ENCODE measurements at regions not wholly inside any gene's neighbourhood (a gene's known extent, or its start where the extent isn't known, plus 50 kb on each side); places are given as distances from the start of the nearest gene placed in this dataset.

DNA sequence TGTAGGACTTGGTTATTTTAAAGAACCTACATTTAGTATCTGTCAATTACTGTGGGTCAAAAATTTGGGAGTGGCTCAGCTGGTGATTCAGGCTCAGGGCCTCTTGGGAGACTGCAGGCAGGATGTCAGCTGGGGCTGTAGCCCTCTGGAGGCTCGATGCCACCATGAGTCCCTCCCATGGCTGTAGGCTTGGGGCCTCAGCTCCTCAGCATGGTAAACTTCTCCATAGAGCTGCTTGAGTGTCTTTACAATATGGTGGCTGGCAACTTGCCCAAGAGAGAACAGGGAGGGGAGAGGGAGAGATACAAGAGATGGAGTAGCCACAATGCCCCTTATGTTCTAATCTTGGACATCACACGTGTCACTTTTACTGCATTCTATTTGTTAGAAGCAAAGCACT, 470.4 kb downstream of the CDH26 start:
- no peak overlapping the region for H3K23ac ChIP-seq (ENCODE audit: insufficient read length)
- peaks cover 0 to 13% (median 3%) of the 10 kb centered on the region in 4 experiments; a peak in 4 of 7 replicates for H3K4me1 ChIP-seq (replicated peaks in 1 of 4; ENCODE audit: control insufficient read depth in 3 of 4, insufficient read depth in 4 of 4, low read length in 3 of 4)
- no peak overlapping the region for H2BK12ac ChIP-seq (ENCODE audit: low read depth, low read length)
- TF ChIP-seq EGR1 (IDR thresholded peaks at IDR 0.05; ENCODE audit: borderline replicate concordance, low read depth, low read length) (no peak), RBBP5 (IDR thresholded peaks at IDR 0.05; ENCODE audit: borderline replicate concordance, low read depth, low read length) (no peak), CTBP2 (IDR thresholded peaks at IDR 0.05; ENCODE audit: borderline replicate concordance, insufficient read depth, insufficient read length, low read length) (no peak), SIRT6 (IDR thresholded peaks at IDR 0.05; ENCODE audit: low read length) (no peak), NANOG (IDR thresholded peaks at IDR 0.05; ENCODE audit: insufficient read depth, low read depth, low read length, poor library complexity, severe bottlenecking) (no peak), KDM1A (IDR thresholded peaks at IDR 0.05; ENCODE audit: borderline replicate concordance, low read length) (no peak), TEAD4 (IDR thresholded peaks at IDR 0.05; ENCODE audit: low read depth, low read length) (no peak), SIN3A (conservative IDR thresholded peaks at IDR 0.05 in 1 of 2, IDR thresholded peaks at IDR 0.05 in 1 of 2; ENCODE audit: low read depth in 1 of 2, low read length in 2 of 2) (no peak), HDAC2 (IDR thresholded peaks at IDR 0.05; ENCODE audit: borderline replicate concordance in 1 of 2, low read depth in 2 of 2, low read length in 2 of 2) (no peak)
- TF ChIP-seq, protein P1, sequence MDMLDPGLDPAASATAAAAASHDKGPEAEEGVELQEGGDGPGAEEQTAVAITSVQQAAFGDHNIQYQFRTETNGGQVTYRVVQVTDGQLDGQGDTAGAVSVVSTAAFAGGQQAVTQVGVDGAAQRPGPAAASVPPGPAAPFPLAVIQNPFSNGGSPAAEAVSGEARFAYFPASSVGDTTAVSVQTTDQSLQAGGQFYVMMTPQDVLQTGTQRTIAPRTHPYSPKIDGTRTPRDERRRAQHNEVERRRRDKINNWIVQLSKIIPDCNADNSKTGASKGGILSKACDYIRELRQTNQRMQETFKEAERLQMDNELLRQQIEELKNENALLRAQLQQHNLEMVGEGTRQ (IDR thresholded peaks at IDR 0.05; ENCODE audit: low read length), result no peak
- TF ChIP-seq, protein P2, sequence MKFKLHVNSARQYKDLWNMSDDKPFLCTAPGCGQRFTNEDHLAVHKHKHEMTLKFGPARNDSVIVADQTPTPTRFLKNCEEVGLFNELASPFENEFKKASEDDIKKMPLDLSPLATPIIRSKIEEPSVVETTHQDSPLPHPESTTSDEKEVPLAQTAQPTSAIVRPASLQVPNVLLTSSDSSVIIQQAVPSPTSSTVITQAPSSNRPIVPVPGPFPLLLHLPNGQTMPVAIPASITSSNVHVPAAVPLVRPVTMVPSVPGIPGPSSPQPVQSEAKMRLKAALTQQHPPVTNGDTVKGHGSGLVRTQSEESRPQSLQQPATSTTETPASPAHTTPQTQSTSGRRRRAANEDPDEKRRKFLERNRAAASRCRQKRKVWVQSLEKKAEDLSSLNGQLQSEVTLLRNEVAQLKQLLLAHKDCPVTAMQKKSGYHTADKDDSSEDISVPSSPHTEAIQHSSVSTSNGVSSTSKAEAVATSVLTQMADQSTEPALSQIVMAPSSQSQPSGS (IDR thresholded peaks at IDR 0.05; ENCODE audit: low read length), result no peak

More for the DNA sequence above, 470.4 kb downstream of the CDH26 start:
- H3K56ac ChIP-seq (replicated peaks; ENCODE audit: insufficient read length, low read depth, low read length), result no peak overlapping the region
- no peaks in the 10 kb centered on the region for H3K23me2 ChIP-seq (ENCODE audit: low read depth, low read length)
- H3K27me3 ChIP-seq (replicated peaks in 1 of 4; ENCODE audit: control insufficient read depth in 3 of 4, extremely low read depth in 1 of 4, insufficient read depth in 3 of 4, low read length in 3 of 4), result peaks cover 0 to 2% (median 0%) of the 10 kb centered on the region in 4 experiments; a peak in 1 of 7 replicates
- DNase-seq (ENCODE audit: low read depth in 1 of 2, low spot score in 2 of 2) (no peak), FAIRE-seq (no peak)
- H3K79me1 ChIP-seq (ENCODE audit: low read depth, low read length), result no peaks in the 10 kb centered on the region
- no peak overlapping the region for H2AFZ ChIP-seq (ENCODE audit: low read length)
- no peaks in the 10 kb centered on the region for H3K36me3 ChIP-seq (ENCODE audit: control insufficient read depth in 2 of 4, insufficient read depth in 4 of 4, low read length in 3 of 4)
- H2BK15ac ChIP-seq (ENCODE audit: low read length), result no peak overlapping the region
- no peaks in the 10 kb centered on the region for H3K9me3 ChIP-seq (ENCODE audit: insufficient read depth in 2 of 2, low read depth in 1 of 2, low read length in 1 of 2)
- no peak overlapping the region for H2BK120ac ChIP-seq (replicated peaks; ENCODE audit: low read depth, low read length)
- no peak overlapping the region for H4K5ac ChIP-seq (ENCODE audit: insufficient read length, low read depth, low read length)
- CTCF ChIA-PET (ENCODE audit: partially characterized antibody), result interaction anchor here (1.0 kb wide), 1 partner anchor 25 kb away, joined by 3 read pairs; no protein-coding TSS in a partner anchor
- no peak overlapping the region for H3K27ac ChIP-seq (ENCODE audit: low read depth, low read length)
- POLR2A ChIA-PET (ENCODE audit: partially characterized antibody), result no interaction called here
- no peak overlapping the region for H3K14ac ChIP-seq (ENCODE audit: insufficient read length)
- no peak overlapping the region for H3K4ac ChIP-seq (replicated peaks; ENCODE audit: insufficient read length, low read depth, low read length)
- no peaks in the 10 kb centered on the region for H3K79me2 ChIP-seq (ENCODE audit: control insufficient read depth in 1 of 2, insufficient read depth in 2 of 2, low read length in 2 of 2)
- no peak overlapping the region for H3K4me3 ChIP-seq (ENCODE audit: extremely low read depth in 1 of 4, insufficient read depth in 2 of 4, low read depth in 3 of 4, low read length in 4 of 4)
- no peak overlapping the region for H2BK5ac ChIP-seq (ENCODE audit: low read depth, low read length)
- WGBS, 2 experiments (ENCODE audit: extremely low coverage in 1 of 2, insufficient coverage in 1 of 2, insufficient read length in 1 of 2, insufficient replicate concordance in 2 of 2, low coverage in 1 of 2, low lambda C conversion rate in 2 of 2, missing lambda C conversion rate in 1 of 2), result 90% methylated on average over 2 of the region's 2 CpGs; no CpG with 5 or more reads in 1 of the 2 experiments
- no peak overlapping the region for H3K4me2 ChIP-seq (ENCODE audit: insufficient read depth in 1 of 2, low read depth in 2 of 2, low read length in 2 of 2)
- H2BK20ac ChIP-seq (ENCODE audit: low read length), result no peak overlapping the region
- H3K18ac ChIP-seq (ENCODE audit: extremely low read depth, low read length), result no peak overlapping the region
- H4K20me1 ChIP-seq (replicated peaks in 1 of 2; ENCODE audit: control insufficient read depth in 1 of 2, insufficient read depth in 2 of 2, low read length in 2 of 2), result no peaks in the 10 kb centered on the region
- H2AK5ac ChIP-seq (ENCODE audit: low read depth, low read length), result no peak overlapping the region
- H4K91ac ChIP-seq (replicated peaks; ENCODE audit: insufficient read length, low read length), result no peak overlapping the region
- no peak overlapping the region for H4K8ac ChIP-seq (ENCODE audit: extremely low read depth, insufficient read depth, low read length)
- no peak overlapping the region for H3K9ac ChIP-seq (replicated peaks in 1 of 4; ENCODE audit: extremely low read depth in 1 of 4, low read depth in 3 of 4, low read length in 3 of 4)

All from H1 (cell line).